Heart right ventricle (tissue), 16 donors: ENCODE measurements at regions not wholly inside any gene's neighbourhood (a gene's known extent, or its start where the extent isn't known, plus 50 kb on each side); places are given as distances from the start of the nearest gene placed in this dataset.

Source experiments
- ATAC-seq, 8 donors: fragments of 200-7000 bp; cut with Tn5 transposase; one replicate each; pipeline ENCODE4 v1.9.1; 2020; ENCODE audit warnings: mild to moderate bottlenecking in 8 of 8, moderate library complexity in 8 of 8, moderate number of reproducible peaks in 1 of 8
- DNase-seq, 2 donors: peaks; one replicate each; pipeline ENCODE4 v3.0.0-alpha.2; 2020
- H3K27ac ChIP-seq, 10 donors: fragments of 200-600 bp; sonication (generic) in 2 of 10; one replicate each; pipeline versions ENCODE4 v1.5.0 to v1.8.0; 2020 to 2022; ENCODE audit warnings: mild to moderate bottlenecking in 3 of 10
- H3K27me3 ChIP-seq, 7 donors: fragments of 200-600 bp; one replicate each; pipeline ENCODE4 v1.8.0; 2021 to 2022; ENCODE audit warnings: mild to moderate bottlenecking in 2 of 7
- H3K36me3 ChIP-seq, 9 donors: fragments of 200-600 bp; sonication (generic) in 1 of 9; one replicate each; pipeline versions ENCODE4 v1.5.0 to v1.8.0; 2020 to 2022; ENCODE audit warnings: mild to moderate bottlenecking in 2 of 9
- H3K4me1 ChIP-seq, 9 donors: fragments of 200-600 bp; sonication (generic) in 1 of 9; one replicate each; pipeline versions ENCODE4 v1.5.0 to v1.8.0; 2020 to 2022; ENCODE audit warnings: mild to moderate bottlenecking in 4 of 9
- H3K4me3 ChIP-seq, 10 donors: fragments of 200-600 bp; sonication (generic) in 2 of 10; one replicate each; pipeline versions ENCODE4 v1.5.0 to v1.8.0; 2020 to 2022; ENCODE audit warnings: mild to moderate bottlenecking in 7 of 10, moderate library complexity in 2 of 10
- H3K9me3 ChIP-seq, 11 donors: fragments of 200-600 bp in 10 of 11; sonication (generic) in 2 of 11; one replicate each; pipeline versions ENCODE4 v1.5.0 to v1.8.0; 2013 to 2022; ENCODE audit warnings: mild to moderate bottlenecking in 2 of 11, control low read depth in 1 of 11, moderate library complexity in 1 of 11
- WGBS, 2 donors: extraction: QIAGEN DNeasy Blood & Tissue Kit; methylation state at CpG; one replicate each; pipeline ENCODE4 v1.1.7; 2013; ENCODE audit warnings: inconsistent platforms in 1 of 2; 5-methylcytosine and 5-hydroxymethylcytosine counted together
- intact Hi-C, 10 donors: fragments of 100-400 bp; cut with DNase I; formaldehyde crosslinking; loops; one replicate each; pipeline versions ENCODE4 v1.11.1 to v1.14.2; 2022
- TF ChIP-seq, protein P1 (sequence below), 9 donors: fragments of 200-600 bp; sonication (generic) in 2 of 9; IDR thresholded peaks; one replicate each; pipeline versions ENCODE4 v1.5.0 to v1.8.0; 2021 to 2022; ENCODE audit warnings: antibody characterized with exemption in 9 of 9, mild to moderate bottlenecking in 5 of 9, moderate library complexity in 1 of 9
- donor health status: Arrhythmogenic right ventricular cardiomyopathy.
- donor health status: ischemic (EF 13 %, LVEDD 7.1; RV severe dilation, severe dysfunction).
- donor health status: healthy with polysubstance abuse.
- donor health status: DM: no; HTN: yes; CAD: no.
- donor health status: DM: no; HTN: no; CAD: no.
- donor health status: ischemic (EF 25% LVEDD 6.9; RV normal size, moderate dysfunction).
- donor health status: ischemic (EF 25% LVEDD 5.7; RV mildly dilated, moderate dysfunction).
- donor health status: healthy.
- donor health status: DM: yes; HTN: yes; CAD: no.
- donor health status: Ischemic cardiomyopathy.
- donor health status: ischemic (EF 35%, LVEDD 5.7; RV mildly dilated, moderate dysfunction).
- donor health status: nonischemic (EF 11% LVEDD 7.7; RV severe dilation, severe dysfunction).
- donor health status: DM: yes; HTN: yes; CAD: no.
- donor health status: PGD.
- donor health status: ischemic (EF 29% LVEDD 5.4; RV normal size, mild dysfunction).
- donor health status: nonischemic (EF 23%, LVEDD 6.1; RV moderate dilation, normal function).

- intact Hi-C loops = loop anchor here in 6 of 10 donors (10.0 kb wide), 2 partner anchors 118 to 138 kb away; no protein-coding TSS in a partner anchor
- H3K4me1 ChIP-seq = peaks cover 0 to 3% (median 0%) of the 10 kb centered on the region in 9 donors
- H3K36me3 ChIP-seq = no peaks in the 10 kb centered on the region
- peaks cover 0 to 3% (median 0%) of the 10 kb centered on the region in 11 donors for H3K9me3 ChIP-seq
- TF ChIP-seq, protein P1, sequence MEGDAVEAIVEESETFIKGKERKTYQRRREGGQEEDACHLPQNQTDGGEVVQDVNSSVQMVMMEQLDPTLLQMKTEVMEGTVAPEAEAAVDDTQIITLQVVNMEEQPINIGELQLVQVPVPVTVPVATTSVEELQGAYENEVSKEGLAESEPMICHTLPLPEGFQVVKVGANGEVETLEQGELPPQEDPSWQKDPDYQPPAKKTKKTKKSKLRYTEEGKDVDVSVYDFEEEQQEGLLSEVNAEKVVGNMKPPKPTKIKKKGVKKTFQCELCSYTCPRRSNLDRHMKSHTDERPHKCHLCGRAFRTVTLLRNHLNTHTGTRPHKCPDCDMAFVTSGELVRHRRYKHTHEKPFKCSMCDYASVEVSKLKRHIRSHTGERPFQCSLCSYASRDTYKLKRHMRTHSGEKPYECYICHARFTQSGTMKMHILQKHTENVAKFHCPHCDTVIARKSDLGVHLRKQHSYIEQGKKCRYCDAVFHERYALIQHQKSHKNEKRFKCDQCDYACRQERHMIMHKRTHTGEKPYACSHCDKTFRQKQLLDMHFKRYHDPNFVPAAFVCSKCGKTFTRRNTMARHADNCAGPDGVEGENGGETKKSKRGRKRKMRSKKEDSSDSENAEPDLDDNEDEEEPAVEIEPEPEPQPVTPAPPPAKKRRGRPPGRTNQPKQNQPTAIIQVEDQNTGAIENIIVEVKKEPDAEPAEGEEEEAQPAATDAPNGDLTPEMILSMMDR (IDR thresholded peaks at IDR 0.05) = no peak
- DNase-seq = no peak
- peaks cover 0 to 18% (median 0%) of the 10 kb centered on the region in 7 donors for H3K27me3 ChIP-seq
- H3K4me3 ChIP-seq = no peak overlapping the region
- no peak for ATAC-seq
- 92% methylated on average over 4 of the region's 4 CpGs for WGBS, 2 donors
- no peak overlapping the region for H3K27ac ChIP-seq
These were observed 180.7 kb downstream of the MRPL39 start for GRCh38 chr21:25426580-25426979.

DNA sequence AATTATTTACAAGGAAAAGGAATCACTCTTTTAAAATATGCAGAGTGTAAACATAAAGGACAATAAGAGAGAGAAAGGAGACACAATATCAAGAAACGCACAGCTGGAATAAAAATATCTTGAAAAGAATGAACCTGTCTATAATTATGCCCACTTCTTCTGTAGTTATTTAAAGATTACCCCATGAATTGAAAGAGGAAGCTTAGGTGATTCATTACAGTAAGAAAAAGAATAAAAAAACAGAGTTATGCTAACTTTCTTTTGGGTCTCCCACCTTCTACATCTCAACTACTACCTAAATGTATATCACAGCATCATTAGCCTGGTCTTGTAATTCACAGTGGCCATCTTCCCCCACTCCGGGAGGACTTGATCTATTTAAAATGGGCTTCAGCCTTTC lies 182.1 kb downstream of the MRPL39 start:
- no peak overlapping the region for H3K4me3 ChIP-seq
- H3K27ac ChIP-seq = no peak overlapping the region
- ATAC-seq (no peak), DNase-seq (no peak)
- H3K9me3 ChIP-seq = peaks cover 0 to 3% (median 0%) of the 10 kb centered on the region in 11 donors
- WGBS, 2 donors = 75 to 81% methylated on average over 2 of the region's 2 CpGs
- H3K27me3 ChIP-seq = peaks cover 0 to 18% (median 0%) of the 10 kb centered on the region in 7 donors
- peaks cover 0 to 8% (median 0%) of the 10 kb centered on the region in 9 donors for H3K4me1 ChIP-seq
- no peaks in the 10 kb centered on the region for H3K36me3 ChIP-seq
- TF ChIP-seq, protein P1 (IDR thresholded peaks at IDR 0.05) = no peak
- intact Hi-C loops = loop anchor here in 6 of 10 donors (10.0 kb wide), 2 partner anchors 120 to 140 kb away; no protein-coding TSS in a partner anchor

DNA sequence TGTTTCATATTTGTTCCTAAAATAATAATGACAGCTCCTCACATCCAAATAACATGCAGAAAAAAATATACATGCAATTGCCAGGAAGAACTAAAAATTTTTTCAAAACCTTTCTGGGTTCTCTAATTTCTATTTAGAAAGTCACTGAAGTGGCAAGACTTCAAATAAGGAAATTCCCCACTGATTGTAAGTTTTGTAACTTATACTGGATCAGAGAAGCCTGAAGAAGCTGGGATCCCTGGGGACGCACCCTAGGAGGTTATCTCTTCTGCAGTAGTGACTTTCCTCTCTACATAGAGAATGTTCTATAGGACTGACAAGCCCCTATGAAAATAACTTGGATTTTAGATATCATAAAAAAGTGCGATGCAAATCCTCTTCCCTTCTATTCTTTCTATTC lies 182.6 kb downstream of the MRPL39 start:
- 73 to 81% methylated on average over 2 of the region's 2 CpGs for WGBS, 2 donors
- H3K4me3 ChIP-seq = no peak overlapping the region
- intact Hi-C loops = loop anchor here in 6 of 10 donors (10.0 kb wide), 2 partner anchors 120 to 140 kb away; no protein-coding TSS in a partner anchor
- H3K36me3 ChIP-seq = no peaks in the 10 kb centered on the region
- TF ChIP-seq, protein P1 (IDR thresholded peaks at IDR 0.05) = no peak
- H3K4me1 ChIP-seq = peaks cover 0 to 8% (median 0%) of the 10 kb centered on the region in 9 donors
- H3K27ac ChIP-seq = no peak overlapping the region
- no peaks in the 10 kb centered on the region for H3K9me3 ChIP-seq
- DNase-seq = no peak
- ATAC-seq = no peak
- H3K27me3 ChIP-seq = peaks cover 0 to 18% (median 0%) of the 10 kb centered on the region in 7 donors

- no peak overlapping the region for H3K27ac ChIP-seq
- H3K4me1 ChIP-seq = peaks cover 0 to 8% (median 0%) of the 10 kb centered on the region in 9 donors
- intact Hi-C loops = loop anchor here in 6 of 10 donors (10.0 kb wide), 2 partner anchors 121 to 141 kb away; no protein-coding TSS in a partner anchor
- DNase-seq = no peak
- TF ChIP-seq, protein P1 (IDR thresholded peaks at IDR 0.05) = no peak
- H3K9me3 ChIP-seq = no peaks in the 10 kb centered on the region
- no peaks in the 10 kb centered on the region for H3K36me3 ChIP-seq
- ATAC-seq = no peak
- no peak overlapping the region for H3K4me3 ChIP-seq
- H3K27me3 ChIP-seq = peaks cover 0 to 20% (median 0%) of the 10 kb centered on the region in 7 donors
- WGBS, 2 donors = 80 to 89% methylated on average over 4 of the region's 4 CpGs
These were observed 183.2 kb downstream of the MRPL39 start for GRCh38 chr21:25424048-25424447.
